HepG2 (cell line): ENCODE measurements at regions not wholly inside any gene's neighbourhood (a gene's known extent, or its start where the extent isn't known, plus 50 kb on each side); places are given as distances from the start of the nearest gene placed in this dataset.

Experiments
- ATAC-seq: fragments of 200-7000 bp; cut with Tn5 transposase; 3 replicates; pipeline ENCODE4 v1.9.1; 2020; ENCODE audit warnings: mild to moderate bottlenecking, moderate library complexity
- BruUV-seq: library from RNA; stranded (reverse); fragments of 400-500 nt; replicated peaks from 2 replicates; lab custom pipeline; 2021; lab: Mats Ljungman, UMichigan
- CTCF ChIA-PET: fragments of 300-600 bp; formaldehyde crosslinking; extraction: SDS; loops from one replicate; lab custom pipeline; 2021; ENCODE audit warnings: low total read pairs, inconsistent platforms, low intra/inter-chr PET ratio; lab: Yijun Ruan, JAX
- POLR2A ChIA-PET: fragments of 350-600 bp; sonication (Branson Sonifier 250); formaldehyde crosslinking; loops from one replicate; lab custom pipeline; 2020; ENCODE audit warnings: antibody characterized with exemption, inconsistent platforms; lab: Yijun Ruan, JAX
- DNase-seq: peaks from one replicate; pipeline ENCODE4 v3.0.0-alpha.2; 2015; ENCODE audit warnings: low spot score
- FAIRE-seq: peaks from 3 replicates; lab custom pipeline; 2011; peaks lifted over from hg19 to GRCh38; lab: Jason Lieb, UNC
- H2AFZ ChIP-seq: one replicate; pipeline ENCODE4 v1.6.1; 2011; ENCODE audit warnings: low read length, inconsistent platforms
- H3K27ac ChIP-seq: fragments of 300-600 bp; 3 replicates; pipeline ENCODE4 v1.8.0; 2011; ENCODE audit warnings: mixed run types, mild to moderate bottlenecking, mixed read lengths, low read length, inconsistent platforms; ENCODE audit not compliant: insufficient read depth; ENCODE audit errors: extremely low read length
- H3K27me3 ChIP-seq, 2 experiments: fragments of 200-600 bp in 1 of 2; 2 replicates in 1 of 2; 3 replicates in 1 of 2; pipeline versions ENCODE4 v1.6.0 to v1.8.0; 2011; ENCODE audit warnings: low read length in 2 of 2, mild to moderate bottlenecking in 2 of 2, moderate library complexity in 2 of 2, inconsistent platforms in 1 of 2; ENCODE audit not compliant: insufficient read depth in 2 of 2, control insufficient read depth in 1 of 2
- H3K36me3 ChIP-seq, 2 experiments: fragments of 200-600 bp in 1 of 2; replicated peaks in 1 of 2; 2 replicates in 1 of 2; 3 replicates in 1 of 2; pipeline versions ENCODE4 v1.5.1 to v1.8.0; 2011; ENCODE audit warnings: low read length in 2 of 2, inconsistent platforms in 1 of 2; ENCODE audit not compliant: insufficient read depth in 2 of 2, control insufficient read depth in 1 of 2
- H3K4me1 ChIP-seq: 2 replicates; pipeline ENCODE4 v1.5.1; 2012; ENCODE audit warnings: low read length, inconsistent platforms; ENCODE audit not compliant: insufficient read depth
- H3K4me2 ChIP-seq: 2 replicates; pipeline ENCODE4 v1.6.0; 2011; ENCODE audit warnings: low read depth, low read length, inconsistent platforms
- H3K4me3 ChIP-seq, 3 experiments: fragments of 200-600 bp in 1 of 3; sonication (generic), shearing (Covaris generic) in 1 of 3; replicated peaks in 1 of 3; 2 replicates each; pipeline ENCODE4 v1.5.1; 2011 to 2016; ENCODE audit warnings: low read length in 3 of 3, inconsistent platforms in 2 of 3, low read depth in 2 of 3, mild to moderate bottlenecking in 2 of 3, control low read depth in 1 of 3, mixed read lengths in 1 of 3; ENCODE audit not compliant: insufficient read depth in 1 of 3
- H3K79me2 ChIP-seq: one replicate; pipeline ENCODE4 v1.6.1; 2011; ENCODE audit warnings: low read length, inconsistent platforms; ENCODE audit not compliant: insufficient read depth
- H3K9ac ChIP-seq: 2 replicates; pipeline ENCODE4 v1.6.0; 2011; ENCODE audit warnings: mild to moderate bottlenecking, low read depth, low read length, inconsistent platforms; ENCODE audit not compliant: insufficient read depth
- H3K9me3 ChIP-seq: 2 replicates; pipeline ENCODE4 v1.5.1; 2012; ENCODE audit warnings: mild to moderate bottlenecking, low read length
- H4K20me1 ChIP-seq: 2 replicates; pipeline ENCODE4 v1.6.0; 2011; ENCODE audit warnings: inconsistent platforms, mild to moderate bottlenecking, low read length, moderate library complexity; ENCODE audit not compliant: insufficient read depth
- CEBPZ ChIP-seq: IDR thresholded peaks from 2 replicates; pipeline ENCODE4 v1.6.1; 2012; ENCODE audit warnings: low read length, improper control_type of control experiment
- NFE2L2 ChIP-seq: fragments of 150-350 bp; IDR thresholded peaks from 2 replicates; pipeline ENCODE4 v1.6.1; 2014; ENCODE audit warnings: low read length
- SIX4 ChIP-seq: sonication (generic); formaldehyde crosslinking; IDR thresholded peaks from 2 replicates; pipeline ENCODE4 v1.4.0; 2020; ENCODE audit warnings: missing genetic modification reagents
- TERF1 ChIP-seq: sonication (generic); formaldehyde crosslinking; IDR thresholded peaks from 2 replicates; pipeline ENCODE4 v1.8.0; 2022; ENCODE audit warnings: mild to moderate bottlenecking, missing genetic modification reagents, moderate library complexity
- ZNF260 ChIP-seq: sonication (generic); formaldehyde crosslinking; IDR thresholded peaks from 2 replicates; pipeline ENCODE4 v1.4.0; 2020; ENCODE audit warnings: missing genetic modification reagents, low read depth, mild to moderate bottlenecking, borderline replicate concordance
- ZSCAN12 ChIP-seq: sonication (generic); formaldehyde crosslinking; IDR thresholded peaks from 2 replicates; pipeline ENCODE4 v1.9.0; 2021; ENCODE audit warnings: mild to moderate bottlenecking, missing genetic modification reagents
- WGBS: methylation state at CpG from one replicate; pipeline ENCODE4 v1.1.6; 2017; ENCODE audit warnings: low lambda C conversion rate; 5-methylcytosine and 5-hydroxymethylcytosine counted together
- in situ Hi-C: cut with HindIII; loops from 2 replicates; pipeline ENCODE4 v1.10.0; 2017; ENCODE audit warnings: low pct_unique_long_range_greater_than_20kb; ENCODE audit not compliant: extremely low pct_ligation_motif_present
- intact Hi-C: fragments of 100-400 bp; cut with micrococcal nuclease; formaldehyde crosslinking; loops from one replicate; pipeline ENCODE4 v1.10.0; 2022; ENCODE audit not compliant: unreplicated experiment

GRCh38 chr18:55078303-55078932 is 119.2 kb upstream of the CCDC68 start (continued):
- no peak for TF ChIP-seq CEBPZ
- TF ChIP-seq ZSCAN12 = no peak
- TF ChIP-seq NFE2L2 = no peak

- WGBS = 19% methylated on average over 6 of the region's 6 CpGs
- POLR2A ChIA-PET = no interaction called here
- no peak overlapping the region for H2AFZ ChIP-seq
Measured at GRCh38 chr18:55076643-55077218, 117.5 kb upstream of the CCDC68 start.

More at GRCh38 chr18:55076643-55077218, 117.5 kb upstream of the CCDC68 start:
- H3K9me3 ChIP-seq = no peaks in the 10 kb centered on the region
- BruUV-seq = no TSS peak
- no peaks in the 10 kb centered on the region for H3K4me1 ChIP-seq
- intact Hi-C loops (no loop called here), in situ Hi-C loops (no loop called here)
- H3K27ac ChIP-seq = no peak overlapping the region
- no peaks in the 10 kb centered on the region for H3K36me3 ChIP-seq
- no peaks in the 10 kb centered on the region; a peak in 1 of 5 replicates for H3K27me3 ChIP-seq
- CTCF ChIA-PET = no interaction called here
- no peak overlapping the region for H3K4me2 ChIP-seq
- FAIRE-seq = no peak
- H3K4me3 ChIP-seq = no peak overlapping the region
- H4K20me1 ChIP-seq = no peaks in the 10 kb centered on the region
- TF ChIP-seq SIX4 (no peak), TERF1 (CRISPR knock-in tag) (no peak), ZNF260 (CRISPR knock-in tag) (no peak)
- H3K9ac ChIP-seq = no peak overlapping the region
- DNase-seq = no peak
- no peaks in the 10 kb centered on the region for H3K79me2 ChIP-seq
- no peak for ATAC-seq
